Psoas muscle (tissue), 7 donors: ENCODE measurements at regions not wholly inside any gene's neighbourhood (a gene's known extent, or its start where the extent isn't known, plus 50 kb on each side); places are given as distances from the start of the nearest gene placed in this dataset.

ENCODE experiments used
- ATAC-seq, 4 donors: fragments of 200-7000 bp; cut with Tn5 transposase; one replicate each; pipeline ENCODE4 v1.9.1; 2020; ENCODE audit warnings: moderate library complexity in 3 of 4, mild to moderate bottlenecking in 2 of 4
- DNase-seq, 2 donors: peaks; one replicate each; pipeline ENCODE4 v3.0.0-alpha.2; 2020
- H3K27ac ChIP-seq: fragments of 200-600 bp; one replicate; pipeline ENCODE4 v1.8.0; 2022
- H3K27me3 ChIP-seq, 3 donors: fragments of 200-600 bp in 1 of 3; one replicate each; pipeline versions ENCODE4 v1.6.1 to v1.8.0; 2013 to 2022; ENCODE audit warnings: low read length in 2 of 3, mild to moderate bottlenecking in 2 of 3, moderate library complexity in 1 of 3; ENCODE audit not compliant: insufficient read depth in 3 of 3
- H3K36me3 ChIP-seq, 2 donors: fragments of 200-600 bp in 1 of 2; one replicate each; pipeline versions ENCODE4 v1.6.1 to v1.8.0; 2013 to 2022; ENCODE audit warnings: low read depth in 1 of 2, mild to moderate bottlenecking in 1 of 2, moderate library complexity in 1 of 2; ENCODE audit not compliant: insufficient read depth in 1 of 2
- H3K4me1 ChIP-seq: fragments of 200-600 bp; one replicate; pipeline ENCODE4 v1.8.0; 2022
- H3K4me3 ChIP-seq: fragments of 200-600 bp; one replicate; pipeline ENCODE4 v1.8.0; 2022; ENCODE audit warnings: mild to moderate bottlenecking
- H3K9me3 ChIP-seq: fragments of 200-600 bp; one replicate; pipeline ENCODE4 v1.8.0; 2022
- WGBS, 3 donors: extraction: QIAGEN DNeasy Blood & Tissue Kit; methylation state at CpG; one replicate each; pipeline versions ENCODE4 v1.1.6 to v1.1.7; 2013; 5-methylcytosine and 5-hydroxymethylcytosine counted together
- intact Hi-C, 2 donors: fragments of 100-400 bp; cut with DNase I; formaldehyde crosslinking; loops; one replicate each; pipeline versions ENCODE4 v1.11.0 to v1.14.2; 2022
- TF ChIP-seq, protein P1 (sequence below): fragments of 200-600 bp; IDR thresholded peaks from one replicate; pipeline ENCODE4 v1.8.0; 2022; ENCODE audit warnings: antibody characterized with exemption
- donor health status: healthy with polysubstance abuse.
- donor health status: DM: no; HTN: no; CAD: no; lungs with moderate emphysema.
- donor health status: Bipolar disorder and iron deficiency.
- donor health status: healthy.
- donor health status: DM: yes; HTN: yes; CAD: no.
- donor health status: DM: no; HTN: no; CAD: no.
- donor health status: DM: yes; HTN: yes; CAD: no.

DNA sequence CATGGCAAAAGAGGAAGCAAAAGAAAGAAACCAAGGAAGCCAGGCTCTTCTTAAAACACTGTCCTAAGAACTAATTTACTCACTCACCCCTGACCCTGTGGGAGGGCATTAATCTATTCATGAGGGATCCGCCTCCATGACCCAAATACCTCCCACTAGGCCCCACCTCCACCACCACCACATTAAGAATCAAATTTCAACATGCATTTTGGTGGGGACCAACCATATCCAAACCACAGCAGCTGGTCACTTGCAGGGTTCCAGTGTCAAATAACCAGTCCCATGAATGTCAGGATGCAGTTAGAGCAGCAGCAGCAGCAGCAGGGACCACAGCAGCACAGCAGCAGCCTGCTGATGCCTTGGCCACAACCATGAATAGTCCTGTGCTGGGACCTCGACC is 83.8 kb downstream of the ZC3H11B start:
- no peak for ATAC-seq
- intact Hi-C loops = no loop called here

DNA sequence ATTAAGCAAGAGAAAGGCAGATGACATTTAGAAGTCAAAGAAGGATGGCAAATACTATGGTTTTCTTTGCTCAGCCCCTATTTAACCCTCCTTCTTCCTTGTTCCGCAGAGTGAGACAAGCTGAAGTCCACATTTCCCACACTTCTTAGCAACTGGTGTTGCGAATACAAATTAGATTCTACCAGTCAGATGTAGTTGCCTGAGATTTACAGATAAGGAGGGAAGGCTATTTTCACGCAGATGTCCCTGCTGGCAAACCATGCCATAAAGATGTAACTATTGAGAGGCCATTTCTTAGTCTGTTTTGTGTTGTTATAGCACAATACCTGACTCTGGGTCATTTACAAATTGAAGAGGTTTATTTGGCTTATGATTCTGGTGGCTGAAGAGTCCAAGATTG is 84.3 kb downstream of the ZC3H11B start:
- TF ChIP-seq, protein P1, sequence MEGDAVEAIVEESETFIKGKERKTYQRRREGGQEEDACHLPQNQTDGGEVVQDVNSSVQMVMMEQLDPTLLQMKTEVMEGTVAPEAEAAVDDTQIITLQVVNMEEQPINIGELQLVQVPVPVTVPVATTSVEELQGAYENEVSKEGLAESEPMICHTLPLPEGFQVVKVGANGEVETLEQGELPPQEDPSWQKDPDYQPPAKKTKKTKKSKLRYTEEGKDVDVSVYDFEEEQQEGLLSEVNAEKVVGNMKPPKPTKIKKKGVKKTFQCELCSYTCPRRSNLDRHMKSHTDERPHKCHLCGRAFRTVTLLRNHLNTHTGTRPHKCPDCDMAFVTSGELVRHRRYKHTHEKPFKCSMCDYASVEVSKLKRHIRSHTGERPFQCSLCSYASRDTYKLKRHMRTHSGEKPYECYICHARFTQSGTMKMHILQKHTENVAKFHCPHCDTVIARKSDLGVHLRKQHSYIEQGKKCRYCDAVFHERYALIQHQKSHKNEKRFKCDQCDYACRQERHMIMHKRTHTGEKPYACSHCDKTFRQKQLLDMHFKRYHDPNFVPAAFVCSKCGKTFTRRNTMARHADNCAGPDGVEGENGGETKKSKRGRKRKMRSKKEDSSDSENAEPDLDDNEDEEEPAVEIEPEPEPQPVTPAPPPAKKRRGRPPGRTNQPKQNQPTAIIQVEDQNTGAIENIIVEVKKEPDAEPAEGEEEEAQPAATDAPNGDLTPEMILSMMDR = no peak

More for the DNA sequence above, 83.8 kb downstream of the ZC3H11B start:
- WGBS, 3 donors = 61 to 67% (median 67%) methylated on average over 2 of the region's 2 CpGs
- Histone ChIP-seq H3K9me3 (no peaks in the 10 kb centered on the region), H3K27me3 (no peaks in the 10 kb centered on the region), H3K4me3 (no peak overlapping the region), H3K36me3 (no peaks in the 10 kb centered on the region), H3K27ac (no peak overlapping the region), H3K4me1 (no peaks in the 10 kb centered on the region)
- TF ChIP-seq, protein P1 = no peak
- no peak for DNase-seq

DNA sequence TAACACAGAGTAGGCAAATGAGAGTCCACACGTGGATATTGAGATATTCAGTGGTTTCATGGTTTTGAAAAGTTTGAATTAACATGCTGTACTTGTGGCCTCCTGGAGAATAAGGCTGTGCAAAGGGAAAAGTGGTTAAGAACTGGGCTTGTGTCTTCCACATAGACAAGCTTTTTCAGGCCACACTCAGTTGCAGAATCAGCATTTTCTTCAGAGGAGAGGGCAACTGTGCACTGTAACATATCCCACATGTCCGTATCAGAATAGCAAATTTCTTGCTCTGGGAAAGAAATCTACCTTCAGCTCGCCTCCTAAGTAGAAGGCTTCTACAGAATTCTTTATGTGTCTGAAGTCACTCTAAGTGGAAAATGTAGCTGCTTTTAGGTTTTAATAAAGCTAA is 84.9 kb downstream of the ZC3H11B start:
- Histone ChIP-seq H3K27ac (no peak overlapping the region), H3K4me3 (no peak overlapping the region), H3K36me3 (no peaks in the 10 kb centered on the region), H3K4me1 (no peaks in the 10 kb centered on the region), H3K9me3 (no peaks in the 10 kb centered on the region), H3K27me3 (no peaks in the 10 kb centered on the region)
- TF ChIP-seq, protein P1 = no peak
- WGBS, 3 donors = 74 to 82% (median 76%) methylated on average over 3 of the region's 3 CpGs
- intact Hi-C loops = no loop called here
- ATAC-seq = no peak
- DNase-seq = no peak

More for the DNA sequence above, 84.3 kb downstream of the ZC3H11B start:
- ATAC-seq (no peak), DNase-seq (no peak)
- Histone ChIP-seq H3K4me3 (no peak overlapping the region), H3K27me3 (no peaks in the 10 kb centered on the region), H3K27ac (no peak overlapping the region), H3K36me3 (no peaks in the 10 kb centered on the region), H3K9me3 (no peaks in the 10 kb centered on the region), H3K4me1 (no peaks in the 10 kb centered on the region)
- WGBS, 3 donors = 92 to 99% (median 95%) methylated on average over 3 of the region's 3 CpGs
- intact Hi-C loops = no loop called here

DNA sequence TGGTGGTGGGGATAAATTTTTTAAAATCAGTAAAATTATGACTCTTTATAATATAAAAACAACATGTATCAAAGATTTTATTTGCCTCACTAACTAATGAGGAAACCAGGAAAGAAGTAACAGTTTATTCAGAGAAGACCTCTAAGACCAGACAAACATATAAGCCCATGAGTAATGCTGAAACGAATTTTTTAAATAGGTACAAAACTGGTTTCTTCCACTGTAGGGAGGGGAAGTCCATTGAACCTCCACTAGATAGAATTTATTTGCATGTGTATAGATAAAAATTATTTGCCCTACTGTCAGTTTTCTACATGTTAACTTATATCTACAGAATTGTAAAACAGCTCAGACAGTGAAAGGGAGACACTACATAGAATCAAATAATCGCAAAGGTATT is 86.8 kb downstream of the ZC3H11B start:
- TF ChIP-seq, protein P1 = no peak
- intact Hi-C loops = no loop called here
- H3K27ac ChIP-seq = no peak overlapping the region
- no peaks in the 10 kb centered on the region for H3K4me1 ChIP-seq
- H3K9me3 ChIP-seq = no peaks in the 10 kb centered on the region
- DNase-seq (no peak), ATAC-seq (no peak)
- H3K36me3 ChIP-seq = no peaks in the 10 kb centered on the region
- H3K4me3 ChIP-seq = no peak overlapping the region
- no peaks in the 10 kb centered on the region for H3K27me3 ChIP-seq
- 90 to 93% (median 91%) methylated on average over 2 of the region's 2 CpGs for WGBS, 3 donors

DNA sequence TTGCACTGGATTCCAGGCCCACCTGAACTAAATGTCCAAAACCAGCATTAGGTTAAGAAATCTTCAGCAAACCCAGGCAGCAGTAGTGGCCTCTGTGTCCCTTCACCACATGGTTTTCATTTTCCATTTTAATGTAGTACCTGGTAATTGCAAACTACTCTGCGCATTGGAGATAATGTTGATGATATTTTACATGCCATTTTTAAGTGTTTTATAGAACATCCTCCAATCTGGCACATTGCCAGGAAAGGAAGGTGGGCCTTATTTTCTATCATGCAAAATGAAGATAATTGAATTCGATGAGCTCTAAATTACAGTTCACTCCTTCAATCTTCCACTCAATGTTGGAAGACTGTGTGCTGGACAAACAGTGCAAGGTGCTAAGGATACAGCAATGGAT is 89.5 kb downstream of the ZC3H11B start:
- Histone ChIP-seq H3K36me3 (no peaks in the 10 kb centered on the region), H3K27ac (no peak overlapping the region), H3K4me1 (no peaks in the 10 kb centered on the region), H3K4me3 (no peak overlapping the region), H3K27me3 (no peaks in the 10 kb centered on the region), H3K9me3 (no peaks in the 10 kb centered on the region)
- intact Hi-C loops = no loop called here
- TF ChIP-seq, protein P1 = no peak
- WGBS, 3 donors = 91 to 93% (median 93%) methylated on average over 2 of the region's 2 CpGs
- DNase-seq (no peak), ATAC-seq (no peak)
